GM23338 (cell line): ENCODE measurements at regions not wholly inside any gene's neighbourhood (a gene's known extent, or its start where the extent isn't known, plus 50 kb on each side); places are given as distances from the start of the nearest gene placed in this dataset.

Source experiments
- ATAC-seq: fragments of 200-7000 bp; cut with Tn5 transposase; 3 replicates; pipeline ENCODE4 v1.9.1; 2020
- DNase-seq: peaks from one replicate; pipeline ENCODE4 v3.0.0-alpha.2; 2015; ENCODE audit warnings: low spot score
- H2AFZ ChIP-seq: fragments of 200-600 bp; sonication (generic); 2 replicates; pipeline ENCODE4 v1.8.0; 2016; ENCODE audit warnings: antibody characterized with exemption, mild to moderate bottlenecking, moderate library complexity
- H3F3A ChIP-seq: fragments of 200-600 bp; sonication (generic); replicated peaks from 2 replicates; pipeline ENCODE4 v1.8.0; 2017; ENCODE audit warnings: antibody characterized with exemption, mixed run types, low read depth
- H3K27ac ChIP-seq: fragments of 200-600 bp; sonication (generic); 2 replicates; pipeline ENCODE4 v1.6.1; 2016; ENCODE audit warnings: low read depth
- H3K27me3 ChIP-seq: fragments of 200-600 bp; sonication (generic); 2 replicates; pipeline ENCODE4 v1.8.0; 2016; ENCODE audit warnings: mild to moderate bottlenecking, mixed run types, moderate library complexity; ENCODE audit not compliant: insufficient read depth
- H3K36me3 ChIP-seq: fragments of 200-600 bp; sonication (generic); 2 replicates; pipeline ENCODE4 v1.8.0; 2016; ENCODE audit warnings: mild to moderate bottlenecking; ENCODE audit not compliant: insufficient read depth
- H3K4me1 ChIP-seq: fragments of 200-600 bp; sonication (generic); 2 replicates; pipeline ENCODE4 v1.8.0; 2016; ENCODE audit warnings: mild to moderate bottlenecking, moderate library complexity; ENCODE audit not compliant: insufficient read depth
- H3K4me2 ChIP-seq: fragments of 200-600 bp; sonication (generic); 2 replicates; pipeline ENCODE4 v1.7.1; 2017; ENCODE audit warnings: mixed run types
- H3K4me3 ChIP-seq: fragments of 200-600 bp; sonication (generic); 2 replicates; pipeline ENCODE4 v1.6.1; 2016; ENCODE audit warnings: mixed run types
- H3K79me2 ChIP-seq: fragments of 200-600 bp; sonication (generic); replicated peaks from 2 replicates; pipeline ENCODE4 v1.8.0; 2017; ENCODE audit warnings: mild to moderate bottlenecking; ENCODE audit not compliant: insufficient read depth
- H3K9me2 ChIP-seq: fragments of 200-600 bp; sonication (generic); 2 replicates; pipeline ENCODE4 v1.8.0; 2017; ENCODE audit not compliant: insufficient read depth
- H4K20me1 ChIP-seq: fragments of 200-600 bp; sonication (generic); replicated peaks from 2 replicates; pipeline ENCODE4 v1.8.0; 2017; ENCODE audit warnings: mild to moderate bottlenecking; ENCODE audit not compliant: insufficient read depth
- H3K27ac Mint-ChIP-seq: 2 replicates; pipeline ENCODE4 v1.8.0; 2020; ENCODE audit warnings: inconsistent platforms, mild to moderate bottlenecking, moderate library complexity, mixed read lengths
- H3K27me3 Mint-ChIP-seq: 3 replicates; pipeline ENCODE4 v1.8.0; 2022; ENCODE audit warnings: low read depth, mild to moderate bottlenecking, moderate library complexity, mixed read lengths, inconsistent platforms; ENCODE audit not compliant: insufficient read depth, poor library complexity
- H3K36me3 Mint-ChIP-seq: 3 replicates; pipeline ENCODE4 v1.8.0; 2021; ENCODE audit warnings: low read depth, mild to moderate bottlenecking, inconsistent platforms, moderate library complexity, mixed read lengths
- H3K4me1 Mint-ChIP-seq: 3 replicates; pipeline ENCODE4 v1.8.0; 2020; ENCODE audit warnings: mild to moderate bottlenecking, inconsistent platforms, mixed read lengths
- H3K4me3 Mint-ChIP-seq: 3 replicates; pipeline ENCODE4 v1.8.0; 2021; ENCODE audit warnings: moderate library complexity, mild to moderate bottlenecking, inconsistent platforms, mixed read lengths
- H3K9me3 Mint-ChIP-seq: 3 replicates; pipeline ENCODE4 v1.8.0; 2020; ENCODE audit warnings: moderate library complexity, mild to moderate bottlenecking, inconsistent platforms, mixed read lengths
- CREB1 ChIP-seq: fragments of 250-450 bp; sonication (Bioruptor Pico); IDR thresholded peaks from 2 replicates; pipeline ENCODE4 v1.5.0; 2020; ENCODE audit warnings: low read depth, mild to moderate bottlenecking, moderate library complexity
- EZH2 ChIP-seq: fragments of 200-600 bp; sonication (generic); IDR thresholded peaks from one replicate; pipeline ENCODE4 v1.8.0; 2017; ENCODE audit warnings: antibody characterized with exemption, mild to moderate bottlenecking, low read depth; ENCODE audit not compliant: unreplicated experiment
- JUNB ChIP-seq: IDR thresholded peaks from one replicate; pipeline ENCODE4 v1.6.1; 2016; ENCODE audit warnings: antibody characterized with exemption; ENCODE audit not compliant: unreplicated experiment
- NANOG ChIP-seq: IDR thresholded peaks from 2 replicates; pipeline ENCODE4 v1.6.1; 2016; ENCODE audit warnings: antibody characterized with exemption, borderline replicate concordance
- POLR2AphosphoS5 ChIP-seq: IDR thresholded peaks from 2 replicates; pipeline ENCODE4 v1.6.1; 2016; ENCODE audit warnings: antibody characterized with exemption, low read depth
- STAT1 ChIP-seq: IDR thresholded peaks from one replicate; pipeline ENCODE4 v1.6.1; 2016; ENCODE audit warnings: antibody characterized with exemption; ENCODE audit not compliant: unreplicated experiment
- ZNF114 ChIP-seq: fragments of 250-450 bp; sonication (Bioruptor Pico); IDR thresholded peaks from 2 replicates; pipeline ENCODE4 v1.5.0; 2020; ENCODE audit warnings: mild to moderate bottlenecking, moderate library complexity
- ZNF331 ChIP-seq: fragments of 250-450 bp; sonication (Bioruptor Pico); IDR thresholded peaks from 2 replicates; pipeline ENCODE4 v1.5.0; 2020; ENCODE audit warnings: low read depth, mild to moderate bottlenecking, moderate library complexity
- TF ChIP-seq, protein P1 (sequence below): fragments of 250-450 bp; sonication (Bioruptor Pico); IDR thresholded peaks from 2 replicates; pipeline ENCODE4 v1.5.0; 2020; ENCODE audit warnings: mild to moderate bottlenecking, moderate library complexity
- TF ChIP-seq, protein P2 (sequence below): IDR thresholded peaks from one replicate; pipeline ENCODE4 v1.6.1; 2018; ENCODE audit warnings: antibody characterized with exemption; ENCODE audit not compliant: unreplicated experiment
- TF ChIP-seq, protein P3 (sequence below), 2 experiments: fragments of 200-600 bp in 1 of 2; sonication (generic) in 1 of 2; conservative IDR thresholded peaks; 2 replicates each; pipeline versions ENCODE4 v1.5.1 to v1.6.1; 2016 to 2017; ENCODE audit warnings: antibody characterized with exemption in 2 of 2, low read depth in 2 of 2, mild to moderate bottlenecking in 2 of 2, moderate library complexity in 1 of 2

GRCh38 chr3:101976473-101976872 is 127.2 kb downstream of the NFKBIZ start:
- no peak overlapping the region for H3K27ac ChIP-seq
- no peaks in the 10 kb centered on the region for H3K79me2 ChIP-seq
- no peaks in the 10 kb centered on the region for H3F3A ChIP-seq
- H3K36me3 ChIP-seq, result no peaks in the 10 kb centered on the region
- Mint-ChIP-seq H3K9me3 (no peaks in the 10 kb centered on the region), H3K36me3 (no peaks in the 10 kb centered on the region), H3K4me3 (no peak overlapping the region), H3K27me3 (no peaks in the 10 kb centered on the region), H3K27ac (no peak overlapping the region), H3K4me1 (peaks cover 10% of the 10 kb centered on the region)
- H3K27me3 ChIP-seq, result no peaks in the 10 kb centered on the region
- H3K4me3 ChIP-seq, result no peak overlapping the region
- ATAC-seq (no peak), DNase-seq (no peak)
- no peaks in the 10 kb centered on the region for H4K20me1 ChIP-seq
- no peaks in the 10 kb centered on the region for H3K9me2 ChIP-seq
- no peak overlapping the region for H3K4me2 ChIP-seq
- H3K4me1 ChIP-seq, result no peaks in the 10 kb centered on the region
- TF ChIP-seq ZNF114 (CRISPR knock-in tag), result no peak
- TF ChIP-seq JUNB, result no peak
- TF ChIP-seq, protein P1, sequence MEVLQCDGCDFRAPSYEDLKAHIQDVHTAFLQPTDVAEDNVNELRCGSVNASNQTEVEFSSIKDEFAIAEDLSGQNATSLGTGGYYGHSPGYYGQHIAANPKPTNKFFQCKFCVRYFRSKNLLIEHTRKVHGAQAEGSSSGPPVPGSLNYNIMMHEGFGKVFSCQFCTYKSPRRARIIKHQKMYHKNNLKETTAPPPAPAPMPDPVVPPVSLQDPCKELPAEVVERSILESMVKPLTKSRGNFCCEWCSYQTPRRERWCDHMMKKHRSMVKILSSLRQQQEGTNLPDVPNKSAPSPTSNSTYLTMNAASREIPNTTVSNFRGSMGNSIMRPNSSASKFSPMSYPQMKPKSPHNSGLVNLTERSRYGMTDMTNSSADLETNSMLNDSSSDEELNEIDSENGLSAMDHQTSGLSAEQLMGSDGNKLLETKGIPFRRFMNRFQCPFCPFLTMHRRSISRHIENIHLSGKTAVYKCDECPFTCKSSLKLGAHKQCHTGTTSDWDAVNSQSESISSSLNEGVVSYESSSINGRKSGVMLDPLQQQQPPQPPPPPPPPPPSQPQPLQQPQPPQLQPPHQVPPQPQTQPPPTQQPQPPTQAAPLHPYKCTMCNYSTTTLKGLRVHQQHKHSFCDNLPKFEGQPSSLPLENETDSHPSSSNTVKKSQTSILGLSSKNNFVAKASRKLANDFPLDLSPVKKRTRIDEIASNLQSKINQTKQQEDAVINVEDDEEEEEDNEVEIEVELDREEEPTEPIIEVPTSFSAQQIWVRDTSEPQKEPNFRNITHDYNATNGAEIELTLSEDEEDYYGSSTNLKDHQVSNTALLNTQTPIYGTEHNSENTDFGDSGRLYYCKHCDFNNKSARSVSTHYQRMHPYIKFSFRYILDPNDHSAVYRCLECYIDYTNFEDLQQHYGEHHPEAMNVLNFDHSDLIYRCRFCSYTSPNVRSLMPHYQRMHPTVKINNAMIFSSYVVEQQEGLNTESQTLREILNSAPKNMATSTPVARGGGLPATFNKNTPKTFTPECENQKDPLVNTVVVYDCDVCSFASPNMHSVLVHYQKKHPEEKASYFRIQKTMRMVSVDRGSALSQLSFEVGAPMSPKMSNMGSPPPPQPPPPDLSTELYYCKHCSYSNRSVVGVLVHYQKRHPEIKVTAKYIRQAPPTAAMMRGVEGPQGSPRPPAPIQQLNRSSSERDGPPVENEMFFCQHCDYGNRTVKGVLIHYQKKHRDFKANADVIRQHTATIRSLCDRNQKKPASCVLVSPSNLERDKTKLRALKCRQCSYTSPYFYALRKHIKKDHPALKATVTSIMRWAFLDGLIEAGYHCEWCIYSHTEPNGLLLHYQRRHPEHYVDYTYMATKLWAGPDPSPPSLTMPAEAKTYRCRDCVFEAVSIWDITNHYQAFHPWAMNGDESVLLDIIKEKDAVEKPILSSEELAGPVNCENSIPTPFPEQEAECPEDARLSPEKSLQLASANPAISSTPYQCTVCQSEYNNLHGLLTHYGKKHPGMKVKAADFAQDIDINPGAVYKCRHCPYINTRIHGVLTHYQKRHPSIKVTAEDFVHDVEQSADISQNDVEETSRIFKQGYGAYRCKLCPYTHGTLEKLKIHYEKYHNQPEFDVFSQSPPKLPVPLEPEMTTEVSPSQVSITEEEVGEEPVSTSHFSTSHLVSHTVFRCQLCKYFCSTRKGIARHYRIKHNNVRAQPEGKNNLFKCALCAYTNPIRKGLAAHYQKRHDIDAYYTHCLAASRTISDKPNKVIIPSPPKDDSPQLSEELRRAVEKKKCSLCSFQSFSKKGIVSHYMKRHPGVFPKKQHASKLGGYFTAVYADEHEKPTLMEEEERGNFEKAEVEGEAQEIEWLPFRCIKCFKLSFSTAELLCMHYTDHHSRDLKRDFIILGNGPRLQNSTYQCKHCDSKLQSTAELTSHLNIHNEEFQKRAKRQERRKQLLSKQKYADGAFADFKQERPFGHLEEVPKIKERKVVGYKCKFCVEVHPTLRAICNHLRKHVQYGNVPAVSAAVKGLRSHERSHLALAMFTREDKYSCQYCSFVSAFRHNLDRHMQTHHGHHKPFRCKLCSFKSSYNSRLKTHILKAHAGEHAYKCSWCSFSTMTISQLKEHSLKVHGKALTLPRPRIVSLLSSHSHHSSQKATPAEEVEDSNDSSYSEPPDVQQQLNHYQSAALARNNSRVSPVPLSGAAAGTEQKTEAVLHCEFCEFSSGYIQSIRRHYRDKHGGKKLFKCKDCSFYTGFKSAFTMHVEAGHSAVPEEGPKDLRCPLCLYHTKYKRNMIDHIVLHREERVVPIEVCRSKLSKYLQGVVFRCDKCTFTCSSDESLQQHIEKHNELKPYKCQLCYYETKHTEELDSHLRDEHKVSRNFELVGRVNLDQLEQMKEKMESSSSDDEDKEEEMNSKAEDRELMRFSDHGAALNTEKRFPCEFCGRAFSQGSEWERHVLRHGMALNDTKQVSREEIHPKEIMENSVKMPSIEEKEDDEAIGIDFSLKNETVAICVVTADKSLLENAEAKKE (CRISPR knock-in tag), result no peak
- TF ChIP-seq NANOG, result no peak
- TF ChIP-seq, protein P2, sequence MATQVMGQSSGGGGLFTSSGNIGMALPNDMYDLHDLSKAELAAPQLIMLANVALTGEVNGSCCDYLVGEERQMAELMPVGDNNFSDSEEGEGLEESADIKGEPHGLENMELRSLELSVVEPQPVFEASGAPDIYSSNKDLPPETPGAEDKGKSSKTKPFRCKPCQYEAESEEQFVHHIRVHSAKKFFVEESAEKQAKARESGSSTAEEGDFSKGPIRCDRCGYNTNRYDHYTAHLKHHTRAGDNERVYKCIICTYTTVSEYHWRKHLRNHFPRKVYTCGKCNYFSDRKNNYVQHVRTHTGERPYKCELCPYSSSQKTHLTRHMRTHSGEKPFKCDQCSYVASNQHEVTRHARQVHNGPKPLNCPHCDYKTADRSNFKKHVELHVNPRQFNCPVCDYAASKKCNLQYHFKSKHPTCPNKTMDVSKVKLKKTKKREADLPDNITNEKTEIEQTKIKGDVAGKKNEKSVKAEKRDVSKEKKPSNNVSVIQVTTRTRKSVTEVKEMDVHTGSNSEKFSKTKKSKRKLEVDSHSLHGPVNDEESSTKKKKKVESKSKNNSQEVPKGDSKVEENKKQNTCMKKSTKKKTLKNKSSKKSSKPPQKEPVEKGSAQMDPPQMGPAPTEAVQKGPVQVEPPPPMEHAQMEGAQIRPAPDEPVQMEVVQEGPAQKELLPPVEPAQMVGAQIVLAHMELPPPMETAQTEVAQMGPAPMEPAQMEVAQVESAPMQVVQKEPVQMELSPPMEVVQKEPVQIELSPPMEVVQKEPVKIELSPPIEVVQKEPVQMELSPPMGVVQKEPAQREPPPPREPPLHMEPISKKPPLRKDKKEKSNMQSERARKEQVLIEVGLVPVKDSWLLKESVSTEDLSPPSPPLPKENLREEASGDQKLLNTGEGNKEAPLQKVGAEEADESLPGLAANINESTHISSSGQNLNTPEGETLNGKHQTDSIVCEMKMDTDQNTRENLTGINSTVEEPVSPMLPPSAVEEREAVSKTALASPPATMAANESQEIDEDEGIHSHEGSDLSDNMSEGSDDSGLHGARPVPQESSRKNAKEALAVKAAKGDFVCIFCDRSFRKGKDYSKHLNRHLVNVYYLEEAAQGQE, result no peak
- no peak for TF ChIP-seq POLR2AphosphoS5
- TF ChIP-seq CREB1 (CRISPR knock-in tag), result no peak
- TF ChIP-seq, protein P3, sequence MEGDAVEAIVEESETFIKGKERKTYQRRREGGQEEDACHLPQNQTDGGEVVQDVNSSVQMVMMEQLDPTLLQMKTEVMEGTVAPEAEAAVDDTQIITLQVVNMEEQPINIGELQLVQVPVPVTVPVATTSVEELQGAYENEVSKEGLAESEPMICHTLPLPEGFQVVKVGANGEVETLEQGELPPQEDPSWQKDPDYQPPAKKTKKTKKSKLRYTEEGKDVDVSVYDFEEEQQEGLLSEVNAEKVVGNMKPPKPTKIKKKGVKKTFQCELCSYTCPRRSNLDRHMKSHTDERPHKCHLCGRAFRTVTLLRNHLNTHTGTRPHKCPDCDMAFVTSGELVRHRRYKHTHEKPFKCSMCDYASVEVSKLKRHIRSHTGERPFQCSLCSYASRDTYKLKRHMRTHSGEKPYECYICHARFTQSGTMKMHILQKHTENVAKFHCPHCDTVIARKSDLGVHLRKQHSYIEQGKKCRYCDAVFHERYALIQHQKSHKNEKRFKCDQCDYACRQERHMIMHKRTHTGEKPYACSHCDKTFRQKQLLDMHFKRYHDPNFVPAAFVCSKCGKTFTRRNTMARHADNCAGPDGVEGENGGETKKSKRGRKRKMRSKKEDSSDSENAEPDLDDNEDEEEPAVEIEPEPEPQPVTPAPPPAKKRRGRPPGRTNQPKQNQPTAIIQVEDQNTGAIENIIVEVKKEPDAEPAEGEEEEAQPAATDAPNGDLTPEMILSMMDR (conservative IDR thresholded peaks at IDR 0.05; ENCODE audit: low read depth in 2 of 2), result no peak
- no peak for TF ChIP-seq EZH2
- no peak for TF ChIP-seq ZNF331 (CRISPR knock-in tag)
- no peak for TF ChIP-seq STAT1
- no peak overlapping the region for H2AFZ ChIP-seq
